HepG2 (cell line): ENCODE measurements at regions not wholly inside any gene's neighbourhood (a gene's known extent, or its start where the extent isn't known, plus 50 kb on each side); places are given as distances from the start of the nearest gene placed in this dataset.

Source experiments
- ATAC-seq: fragments of 200-7000 bp; cut with Tn5 transposase; 3 replicates; pipeline ENCODE4 v1.9.1; 2020; ENCODE audit warnings: mild to moderate bottlenecking, moderate library complexity
- BruUV-seq: library from RNA; stranded (reverse); fragments of 400-500 nt; replicated peaks from 2 replicates; lab custom pipeline; 2021; lab: Mats Ljungman, UMichigan
- CTCF ChIA-PET: fragments of 300-600 bp; formaldehyde crosslinking; extraction: SDS; loops from one replicate; lab custom pipeline; 2021; ENCODE audit warnings: low total read pairs, inconsistent platforms, low intra/inter-chr PET ratio; lab: Yijun Ruan, JAX
- POLR2A ChIA-PET: fragments of 350-600 bp; sonication (Branson Sonifier 250); formaldehyde crosslinking; loops from one replicate; lab custom pipeline; 2020; ENCODE audit warnings: antibody characterized with exemption, inconsistent platforms; lab: Yijun Ruan, JAX
- DNase-seq: peaks from one replicate; pipeline ENCODE4 v3.0.0-alpha.2; 2015; ENCODE audit warnings: low spot score
- FAIRE-seq: peaks from 3 replicates; lab custom pipeline; 2011; peaks lifted over from hg19 to GRCh38; lab: Jason Lieb, UNC
- H2AFZ ChIP-seq: one replicate; pipeline ENCODE4 v1.6.1; 2011; ENCODE audit warnings: low read length, inconsistent platforms
- H3K27ac ChIP-seq: fragments of 300-600 bp; 3 replicates; pipeline ENCODE4 v1.8.0; 2011; ENCODE audit warnings: mixed run types, mild to moderate bottlenecking, mixed read lengths, low read length, inconsistent platforms; ENCODE audit not compliant: insufficient read depth; ENCODE audit errors: extremely low read length
- H3K27me3 ChIP-seq, 2 experiments: fragments of 200-600 bp in 1 of 2; 2 replicates in 1 of 2; 3 replicates in 1 of 2; pipeline versions ENCODE4 v1.6.0 to v1.8.0; 2011; ENCODE audit warnings: low read length in 2 of 2, mild to moderate bottlenecking in 2 of 2, moderate library complexity in 2 of 2, inconsistent platforms in 1 of 2; ENCODE audit not compliant: insufficient read depth in 2 of 2, control insufficient read depth in 1 of 2
- H3K36me3 ChIP-seq, 2 experiments: fragments of 200-600 bp in 1 of 2; replicated peaks in 1 of 2; 2 replicates in 1 of 2; 3 replicates in 1 of 2; pipeline versions ENCODE4 v1.5.1 to v1.8.0; 2011; ENCODE audit warnings: low read length in 2 of 2, inconsistent platforms in 1 of 2; ENCODE audit not compliant: insufficient read depth in 2 of 2, control insufficient read depth in 1 of 2
- H3K4me1 ChIP-seq: 2 replicates; pipeline ENCODE4 v1.5.1; 2012; ENCODE audit warnings: low read length, inconsistent platforms; ENCODE audit not compliant: insufficient read depth
- H3K4me2 ChIP-seq: 2 replicates; pipeline ENCODE4 v1.6.0; 2011; ENCODE audit warnings: low read depth, low read length, inconsistent platforms
- H3K4me3 ChIP-seq, 3 experiments: fragments of 200-600 bp in 1 of 3; sonication (generic), shearing (Covaris generic) in 1 of 3; replicated peaks in 1 of 3; 2 replicates each; pipeline ENCODE4 v1.5.1; 2011 to 2016; ENCODE audit warnings: low read length in 3 of 3, inconsistent platforms in 2 of 3, low read depth in 2 of 3, mild to moderate bottlenecking in 2 of 3, control low read depth in 1 of 3, mixed read lengths in 1 of 3; ENCODE audit not compliant: insufficient read depth in 1 of 3
- H3K79me2 ChIP-seq: one replicate; pipeline ENCODE4 v1.6.1; 2011; ENCODE audit warnings: low read length, inconsistent platforms; ENCODE audit not compliant: insufficient read depth
- H3K9ac ChIP-seq: 2 replicates; pipeline ENCODE4 v1.6.0; 2011; ENCODE audit warnings: mild to moderate bottlenecking, low read depth, low read length, inconsistent platforms; ENCODE audit not compliant: insufficient read depth
- H3K9me3 ChIP-seq: 2 replicates; pipeline ENCODE4 v1.5.1; 2012; ENCODE audit warnings: mild to moderate bottlenecking, low read length
- H4K20me1 ChIP-seq: 2 replicates; pipeline ENCODE4 v1.6.0; 2011; ENCODE audit warnings: inconsistent platforms, mild to moderate bottlenecking, low read length, moderate library complexity; ENCODE audit not compliant: insufficient read depth
- ATRX ChIP-seq: sonication (generic); formaldehyde crosslinking; IDR thresholded peaks from 2 replicates; pipeline ENCODE4 v1.4.0; 2020; ENCODE audit warnings: missing genetic modification reagents, borderline replicate concordance
- FLYWCH1 ChIP-seq: sonication (generic); formaldehyde crosslinking; IDR thresholded peaks from 2 replicates; pipeline ENCODE4 v1.8.1; 2023; ENCODE audit warnings: mild to moderate bottlenecking, missing genetic modification reagents
- NFKBIZ ChIP-seq: IDR thresholded peaks from 2 replicates; pipeline ENCODE4 v1.6.1; 2018; ENCODE audit warnings: missing genetic modification reagents, missing compliant biosample characterization
- NPAS2 ChIP-seq: sonication (generic); formaldehyde crosslinking; IDR thresholded peaks from 2 replicates; pipeline ENCODE4 v1.8.0; 2022; ENCODE audit warnings: mild to moderate bottlenecking, missing genetic modification reagents, borderline replicate concordance
- PRDM10 ChIP-seq: sonication (generic); formaldehyde crosslinking; IDR thresholded peaks from 2 replicates; pipeline ENCODE4 v1.4.0; 2020; ENCODE audit warnings: low read depth, missing genetic modification reagents
- PREB ChIP-seq: sonication (generic); formaldehyde crosslinking; IDR thresholded peaks from 2 replicates; pipeline ENCODE4 v1.4.0; 2020; ENCODE audit warnings: missing genetic modification reagents
- RBFOX2 ChIP-seq: fragments of 200-400 bp; formaldehyde crosslinking; IDR thresholded peaks from 2 replicates; pipeline ENCODE4 v1.6.1; 2017; ENCODE audit warnings: low read depth, mild to moderate bottlenecking, low read length
- ZBTB37 ChIP-seq: sonication (generic); formaldehyde crosslinking; IDR thresholded peaks from 2 replicates; pipeline ENCODE4 v1.4.0; 2020; ENCODE audit warnings: mild to moderate bottlenecking, missing genetic modification reagents
- ZBTB43 ChIP-seq: sonication (generic); formaldehyde crosslinking; conservative IDR thresholded peaks from 2 replicates; pipeline ENCODE4 v1.4.0; 2020; ENCODE audit warnings: missing genetic modification reagents
- ZNF136 ChIP-seq: sonication (generic); formaldehyde crosslinking; IDR thresholded peaks from 2 replicates; pipeline ENCODE4 v1.8.1; 2022; ENCODE audit warnings: low read depth, mild to moderate bottlenecking, moderate library complexity, missing genetic modification reagents
- ZNF564 ChIP-seq: sonication (generic); formaldehyde crosslinking; IDR thresholded peaks from 2 replicates; pipeline ENCODE4 v1.8.1; 2023; ENCODE audit warnings: mild to moderate bottlenecking, missing genetic modification reagents
- ZSCAN12 ChIP-seq: sonication (generic); formaldehyde crosslinking; IDR thresholded peaks from 2 replicates; pipeline ENCODE4 v1.9.0; 2021; ENCODE audit warnings: mild to moderate bottlenecking, missing genetic modification reagents
- ZSCAN22 ChIP-seq: sonication (generic); formaldehyde crosslinking; IDR thresholded peaks from 2 replicates; pipeline ENCODE4 v1.4.0; 2020; ENCODE audit warnings: mild to moderate bottlenecking, missing genetic modification reagents
- WGBS: methylation state at CpG from one replicate; pipeline ENCODE4 v1.1.6; 2017; ENCODE audit warnings: low lambda C conversion rate; 5-methylcytosine and 5-hydroxymethylcytosine counted together
- in situ Hi-C: cut with HindIII; loops from 2 replicates; pipeline ENCODE4 v1.10.0; 2017; ENCODE audit warnings: low pct_unique_long_range_greater_than_20kb; ENCODE audit not compliant: extremely low pct_ligation_motif_present
- intact Hi-C: fragments of 100-400 bp; cut with micrococcal nuclease; formaldehyde crosslinking; loops from one replicate; pipeline ENCODE4 v1.10.0; 2022; ENCODE audit not compliant: unreplicated experiment
- TF ChIP-seq, protein P1 (sequence below): sonication (generic); formaldehyde crosslinking; IDR thresholded peaks from 2 replicates; pipeline ENCODE4 v1.4.0; 2020; ENCODE audit warnings: mild to moderate bottlenecking, missing genetic modification reagents

DNA sequence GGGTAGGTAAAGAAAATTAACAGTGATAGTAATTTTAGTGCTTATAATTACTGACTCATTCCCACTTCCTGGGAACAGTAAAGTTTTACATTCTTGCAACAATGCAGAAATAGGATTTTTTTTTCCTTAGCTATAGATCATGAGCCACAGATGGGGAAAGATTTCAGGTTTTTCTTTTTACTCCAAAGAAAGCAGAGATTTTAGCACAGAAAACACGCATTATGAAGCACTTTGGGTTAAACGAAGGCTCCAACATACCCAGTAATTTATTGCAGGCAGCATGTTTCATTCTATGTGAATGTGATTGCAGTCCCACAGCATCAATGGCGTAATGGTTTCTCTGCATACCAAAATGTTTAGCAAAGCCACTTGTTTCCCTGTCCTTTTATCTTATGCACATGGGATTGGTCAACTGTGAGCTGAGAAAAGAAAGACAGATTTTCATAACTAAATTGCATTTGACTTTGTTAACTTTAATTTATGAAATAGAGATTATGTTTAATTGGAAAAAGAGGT is 124.6 kb upstream of the E2F7 start (continued):
- TF ChIP-seq NPAS2: no peak
- no peak for TF ChIP-seq ZBTB43 (CRISPR knock-in tag)
- no peak for TF ChIP-seq PRDM10 (CRISPR knock-in tag)
- no peak for TF ChIP-seq ATRX (CRISPR knock-in tag)

GRCh38 chr12:77189458-77189857 is 124.1 kb upstream of the E2F7 start:
- intact Hi-C loops: no loop called here
- H3K4me1 ChIP-seq: no peaks in the 10 kb centered on the region
- H4K20me1 ChIP-seq: no peaks in the 10 kb centered on the region
- ChIA-PET POLR2A (no interaction called here), CTCF (no interaction called here)
- WGBS: 1% methylated on average over 5 of the region's 5 CpGs
- no peak for FAIRE-seq
- no peak overlapping the region for H3K4me2 ChIP-seq
- no TSS peak for BruUV-seq
- no peak for DNase-seq
- no peaks in the 10 kb centered on the region for H3K9me3 ChIP-seq
- no peak overlapping the region for H3K4me3 ChIP-seq
- no peak for ATAC-seq
- H3K27me3 ChIP-seq: no peaks in the 10 kb centered on the region
- no peak overlapping the region for H3K27ac ChIP-seq
- no peak overlapping the region for H2AFZ ChIP-seq
- H3K36me3 ChIP-seq: no peaks in the 10 kb centered on the region
- H3K79me2 ChIP-seq: no peaks in the 10 kb centered on the region
- H3K9ac ChIP-seq: no peak overlapping the region
- in situ Hi-C loops: no loop called here
- TF ChIP-seq PREB: no peak
- no peak for TF ChIP-seq RBFOX2
- TF ChIP-seq ZSCAN12 (CRISPR knock-in tag): no peak
- TF ChIP-seq ZBTB37 (CRISPR knock-in tag): no peak
- TF ChIP-seq, protein P1, sequence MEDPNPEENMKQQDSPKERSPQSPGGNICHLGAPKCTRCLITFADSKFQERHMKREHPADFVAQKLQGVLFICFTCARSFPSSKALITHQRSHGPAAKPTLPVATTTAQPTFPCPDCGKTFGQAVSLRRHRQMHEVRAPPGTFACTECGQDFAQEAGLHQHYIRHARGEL (CRISPR knock-in tag): no peak
- TF ChIP-seq ZNF564: no peak
- no peak for TF ChIP-seq FLYWCH1 (CRISPR knock-in tag)
- TF ChIP-seq ZNF136 (CRISPR knock-in tag): no peak
- TF ChIP-seq NFKBIZ (CRISPR knock-in tag): no peak
- no peak for TF ChIP-seq ZSCAN22 (CRISPR knock-in tag)
